HepG2 (cell line): ENCODE measurements at regions not wholly inside any gene's neighbourhood (a gene's known extent, or its start where the extent isn't known, plus 50 kb on each side); places are given as distances from the start of the nearest gene placed in this dataset.

Source experiments
- POLR2A ChIP-seq, 2 experiments: IDR thresholded peaks; 2 replicates each; pipeline ENCODE4 v1.6.1; 2011; ENCODE audit warnings: low read depth in 2 of 2, low read length in 2 of 2, mild to moderate bottlenecking in 1 of 2, moderate library complexity in 1 of 2; ENCODE audit not compliant: insufficient read depth in 1 of 2
- POLR2AphosphoS5 ChIP-seq: IDR thresholded peaks from 2 replicates; pipeline ENCODE4 v1.6.1; 2012; ENCODE audit warnings: low read depth, low read length
- ZNF572 ChIP-seq: sonication (generic); formaldehyde crosslinking; IDR thresholded peaks from 2 replicates; pipeline ENCODE4 v1.5.1; 2020; ENCODE audit warnings: mild to moderate bottlenecking, missing genetic modification reagents

DNA sequence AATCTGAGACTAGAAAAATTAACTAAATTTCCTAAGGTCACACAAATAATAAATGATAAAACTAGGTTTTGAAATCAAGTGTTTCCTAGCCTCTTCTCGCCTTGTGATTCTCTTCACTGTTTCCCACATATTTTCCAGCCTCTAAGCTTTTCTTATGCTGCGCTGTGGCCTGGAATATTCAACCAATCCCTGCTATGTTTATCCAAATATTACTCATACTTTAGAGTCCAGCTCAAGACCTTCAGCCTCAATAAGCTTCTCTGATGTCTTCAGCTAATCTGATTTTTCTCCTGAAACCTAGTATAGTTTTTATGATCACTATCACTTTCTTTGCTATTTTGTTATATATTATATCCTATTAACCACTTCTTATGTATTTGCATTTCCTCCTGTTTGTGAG lies 303.1 kb upstream of the CDH6 start:
- TF ChIP-seq POLR2A (IDR thresholded peaks at IDR 0.05; ENCODE audit: insufficient read depth in 1 of 2, low read depth in 2 of 2, low read length in 2 of 2) (no peak), POLR2AphosphoS5 (no peak), ZNF572 (no peak)
